ENCODE measurements at regions not wholly inside any gene's neighbourhood (a gene's known extent, or its start where the extent isn't known, plus 50 kb on each side); places are given as distances from the start of the nearest gene placed in this dataset.

GRCh38 chr4:114302472-114302871 lies 296.1 kb upstream of the UGT8 start:
- no peak for TF ChIP-seq REST (IDR thresholded peaks at IDR 0.05; ENCODE audit: borderline replicate concordance)
- TF ChIP-seq RAD21 (conservative IDR thresholded peaks at IDR 0.05): no peak
- no peaks in the 10 kb centered on the region for H3K36me3 ChIP-seq (ENCODE audit: insufficient read depth, low read length)
- no peak overlapping the region for H3K4me3 ChIP-seq (ENCODE audit: low read length)
- H4K20me1 ChIP-seq (ENCODE audit: insufficient read depth): no peaks in the 10 kb centered on the region
- H3K27ac ChIP-seq (ENCODE audit: low read length): no peak overlapping the region
- no peaks in the 10 kb centered on the region for H3K27me3 ChIP-seq (ENCODE audit: insufficient read depth, low read depth, low read length)
- H2AFZ ChIP-seq (ENCODE audit: low read depth, low read length): no peak overlapping the region
- no peaks in the 10 kb centered on the region for H3K9me3 ChIP-seq (ENCODE audit: low read length)
- no peaks in the 10 kb centered on the region for H3K9me2 ChIP-seq (ENCODE audit: insufficient read depth, low read length)
- H3K79me2 ChIP-seq (replicated peaks; ENCODE audit: insufficient read depth, low read length): no peaks in the 10 kb centered on the region
- no peaks in the 10 kb centered on the region for H3F3A ChIP-seq (ENCODE audit: insufficient read depth, low read length, poor library complexity, severe bottlenecking)
- no peak overlapping the region for H3K9ac ChIP-seq (ENCODE audit: low read length)
- no peak overlapping the region for H3K4me2 ChIP-seq (ENCODE audit: low read length)

DNA sequence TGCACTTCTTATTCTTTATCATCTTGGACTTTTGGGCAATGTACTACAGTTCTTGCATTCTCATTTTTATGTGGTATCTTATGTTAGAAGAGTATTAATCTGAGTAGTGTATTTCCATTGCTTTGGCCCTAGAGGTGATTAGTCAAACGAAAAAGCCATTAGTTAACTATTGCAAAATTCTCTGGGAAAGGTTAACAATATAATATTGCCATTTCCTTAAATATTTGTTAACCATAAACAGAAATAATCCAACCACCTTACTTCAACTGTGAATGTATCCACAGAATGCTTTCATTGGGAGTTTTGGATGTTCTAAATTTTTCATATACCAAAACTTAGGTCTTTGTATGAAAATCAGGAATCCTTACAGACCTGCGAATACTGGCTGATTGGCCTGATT lies 294.6 kb upstream of the UGT8 start:
- Histone ChIP-seq H3K9ac (ENCODE audit: low read length) (no peak overlapping the region), H3K27me3 (ENCODE audit: insufficient read depth, low read depth, low read length) (no peaks in the 10 kb centered on the region), H3K27ac (ENCODE audit: low read length) (no peak overlapping the region), H3K4me3 (ENCODE audit: low read length) (no peak overlapping the region), H3K9me3 (ENCODE audit: low read length) (no peaks in the 10 kb centered on the region), H3K79me2 (replicated peaks; ENCODE audit: insufficient read depth, low read length) (no peaks in the 10 kb centered on the region), H3K36me3 (ENCODE audit: insufficient read depth, low read length) (no peaks in the 10 kb centered on the region), H2AFZ (ENCODE audit: low read depth, low read length) (no peak overlapping the region), H4K20me1 (ENCODE audit: insufficient read depth) (no peaks in the 10 kb centered on the region), H3F3A (ENCODE audit: insufficient read depth, low read length, poor library complexity, severe bottlenecking) (no peaks in the 10 kb centered on the region), H3K4me2 (ENCODE audit: low read length) (no peak overlapping the region), H3K9me2 (ENCODE audit: insufficient read depth, low read length) (no peaks in the 10 kb centered on the region)
- no peak for TF ChIP-seq MXI1 (conservative IDR thresholded peaks at IDR 0.05; ENCODE audit: poor library complexity, severe bottlenecking)
- TF ChIP-seq CTCF (IDR thresholded peaks at IDR 0.05; ENCODE audit: poor library complexity, severe bottlenecking): no peak
- no peak for TF ChIP-seq TAF1 (IDR thresholded peaks at IDR 0.05; ENCODE audit: low read depth)
- TF ChIP-seq EZH2 (IDR thresholded peaks at IDR 0.05; ENCODE audit: borderline replicate concordance, insufficient read depth, low read length, poor library complexity, severe bottlenecking): no peak
- no peak for TF ChIP-seq EP300 (conservative IDR thresholded peaks at IDR 0.05; ENCODE audit: poor library complexity, severe bottlenecking)
- TF ChIP-seq POLR2AphosphoS5 (IDR thresholded peaks at IDR 0.05): no peak
- TF ChIP-seq RAD21 (conservative IDR thresholded peaks at IDR 0.05): no peak
- no peak for TF ChIP-seq REST (IDR thresholded peaks at IDR 0.05; ENCODE audit: borderline replicate concordance)
- TF ChIP-seq SMC3 (conservative IDR thresholded peaks at IDR 0.05; ENCODE audit: poor library complexity): no peak
